HFFc6 (cell line): ENCODE measurements at regions not wholly inside any gene's neighbourhood (a gene's known extent, or its start where the extent isn't known, plus 50 kb on each side); places are given as distances from the start of the nearest gene placed in this dataset.
A peak's percentile ranks its signal among the peaks of the same experiment; 100 is the strongest.

ENCODE experiments used
- DNase-seq: peaks from one replicate; pipeline ENCODE4 v3.0.0-alpha.2; 2018
- H3K27ac Mint-ChIP-seq: 2 replicates; pipeline ENCODE4 v1.8.0; 2020; ENCODE audit warnings: mild to moderate bottlenecking, mixed read lengths
- H3K27me3 Mint-ChIP-seq: 2 replicates; pipeline ENCODE4 v1.8.0; 2021; ENCODE audit warnings: mild to moderate bottlenecking, moderate library complexity, mixed read lengths; ENCODE audit not compliant: insufficient read depth
- H3K36me3 Mint-ChIP-seq: 2 replicates; pipeline ENCODE4 v1.8.0; 2021; ENCODE audit warnings: low read depth, mixed read lengths
- H3K4me1 Mint-ChIP-seq: 2 replicates; pipeline ENCODE4 v1.8.0; 2020; ENCODE audit warnings: low read depth, mixed read lengths
- H3K4me3 Mint-ChIP-seq: 2 replicates; pipeline ENCODE4 v1.8.0; 2020; ENCODE audit warnings: mild to moderate bottlenecking, moderate library complexity, mixed read lengths
- H3K9me3 Mint-ChIP-seq: 2 replicates; pipeline ENCODE4 v1.8.0; 2020; ENCODE audit warnings: mild to moderate bottlenecking, mixed read lengths
- CTCF ChIP-seq: fragments of 200-600 bp; sonication (generic); IDR thresholded peaks from 2 replicates; pipeline ENCODE4 v1.5.0; 2021; ENCODE audit warnings: antibody characterized with exemption, mild to moderate bottlenecking

GRCh38 chr9:18250053-18250452, 223.9 kb upstream of the ADAMTSL1 start:
- Mint-ChIP-seq H3K36me3 (0 out of 2 replicates have a peak, but pooled peaks cover 3% of the 10 kb centered on the region), H3K27ac (0 out of 2 replicates have a peak overlapping the region, but pooled peaks have one; percentile 22), H3K9me3 (no peaks in the 10 kb centered on the region), H3K4me1 (peaks cover 25% of the 10 kb centered on the region), H3K4me3 (no peak overlapping the region), H3K27me3 (no peaks in the 10 kb centered on the region; the same call in 1 of the 2 replicates)
- no peak for DNase-seq
- TF ChIP-seq CTCF, result no peak

- Mint-ChIP-seq H3K27ac (no peak overlapping the region), H3K4me1 (peaks cover 39% of the 10 kb centered on the region), H3K36me3 (0 out of 2 replicates have a peak, but pooled peaks cover 3% of the 10 kb centered on the region), H3K27me3 (no peaks in the 10 kb centered on the region; the same call in 1 of the 2 replicates), H3K9me3 (no peaks in the 10 kb centered on the region), H3K4me3 (no peak overlapping the region)
- DNase-seq, result no peak
- TF ChIP-seq CTCF, result no peak
These were observed 220.0 kb upstream of the ADAMTSL1 start for GRCh38 chr9:18253950-18254349.

GRCh38 chr9:18255158-18255629, 218.8 kb upstream of the ADAMTSL1 start:
- Mint-ChIP-seq H3K27me3 (no peaks in the 10 kb centered on the region; the same call in 1 of the 2 replicates), H3K4me3 (no peak overlapping the region), H3K36me3 (0 out of 2 replicates have a peak, but pooled peaks cover 1% of the 10 kb centered on the region), H3K9me3 (no peaks in the 10 kb centered on the region), H3K27ac (no peak overlapping the region), H3K4me1 (peaks cover 31% of the 10 kb centered on the region)
- peak; percentile 100 for TF ChIP-seq CTCF
- peak; percentile 72 for DNase-seq

GRCh38 chr9:18255747-18256146, 218.2 kb upstream of the ADAMTSL1 start:
- H3K27me3 Mint-ChIP-seq, result no peaks in the 10 kb centered on the region
- H3K4me1 Mint-ChIP-seq, result peaks cover 25% of the 10 kb centered on the region
- H3K9me3 Mint-ChIP-seq, result no peaks in the 10 kb centered on the region
- TF ChIP-seq CTCF, result no peak
- H3K36me3 Mint-ChIP-seq, result no peaks in the 10 kb centered on the region
- DNase-seq, result peak; percentile 39
- H3K27ac Mint-ChIP-seq, result peak overlapping the region; percentile 64
- peak overlapping the region; percentile 13; the same call in 1 of the 2 replicates for H3K4me3 Mint-ChIP-seq

- Mint-ChIP-seq H3K9me3 (no peaks in the 10 kb centered on the region), H3K36me3 (no peaks in the 10 kb centered on the region), H3K4me3 (no peak overlapping the region), H3K27ac (peak overlapping the region; percentile 64; the same call in 1 of the 2 replicates), H3K4me1 (peaks cover 23% of the 10 kb centered on the region), H3K27me3 (no peaks in the 10 kb centered on the region)
- TF ChIP-seq CTCF, result no peak
- peak; percentile 46 for DNase-seq
These were observed 217.4 kb upstream of the ADAMTSL1 start for GRCh38 chr9:18256568-18256967.

GRCh38 chr9:18260521-18260920, 213.4 kb upstream of the ADAMTSL1 start:
- H3K27me3 Mint-ChIP-seq, result 0 out of 2 replicates have a peak, but pooled peaks cover 2% of the 10 kb centered on the region
- no peak overlapping the region for H3K4me3 Mint-ChIP-seq
- H3K9me3 Mint-ChIP-seq, result no peaks in the 10 kb centered on the region
- H3K36me3 Mint-ChIP-seq, result no peaks in the 10 kb centered on the region
- peaks cover 14% of the 10 kb centered on the region for H3K4me1 Mint-ChIP-seq
- H3K27ac Mint-ChIP-seq, result no peak overlapping the region
- TF ChIP-seq CTCF, result no peak
- DNase-seq, result no peak
